NCI-H748 treated with DMSO at 0.1 percent for 48 hours (cell line): ENCODE measurements at regions not wholly inside any gene's neighbourhood (a gene's known extent, or its start where the extent isn't known, plus 50 kb on each side); places are given as distances from the start of the nearest gene placed in this dataset.

Source experiments
- DNase-seq: peaks from one replicate; lab custom pipeline; 2025; lab: John Stamatoyannopoulos, UW

- DNase-seq: no peak
Measured at GRCh38 chr6:163986313-163986712, 571.8 kb downstream of the QKI start.

- DNase-seq: peak; percentile 56
Measured at GRCh38 chr6:163985710-163986109, 571.2 kb downstream of the QKI start.

GRCh38 chr6:163985040-163985439, 570.5 kb downstream of the QKI start:
- DNase-seq: no peak

GRCh38 chr6:163984124-163984936, 569.8 kb downstream of the QKI start:
- no peak for DNase-seq

GRCh38 chr6:163983679-163984078, 569.2 kb downstream of the QKI start:
- DNase-seq: no peak

- no peak for DNase-seq
Measured at GRCh38 chr6:163974322-163974721, 559.8 kb downstream of the QKI start.

- no peak for DNase-seq
Measured at GRCh38 chr6:163971841-163972838, 557.6 kb downstream of the QKI start.

GRCh38 chr6:163970846-163971564, 556.5 kb downstream of the QKI start:
- no peak for DNase-seq

GRCh38 chr6:163965426-163966348, 551.2 kb downstream of the QKI start:
- DNase-seq: peak; percentile 51

- DNase-seq: no peak
Measured at GRCh38 chr6:163964789-163965188, 550.3 kb downstream of the QKI start.

- no peak for DNase-seq
Measured at GRCh38 chr6:163963205-163964120, 548.9 kb downstream of the QKI start.

- peak; percentile 86 for DNase-seq
Measured at GRCh38 chr6:163962627-163963117, 548.2 kb downstream of the QKI start.

- no peak for DNase-seq
Measured at GRCh38 chr6:163960128-163960527, 545.6 kb downstream of the QKI start.

GRCh38 chr6:163958646-163959045, 544.1 kb downstream of the QKI start:
- DNase-seq: no peak

GRCh38 chr6:163956571-163957407, 542.3 kb downstream of the QKI start:
- peak; percentile 70 for DNase-seq

GRCh38 chr6:163955756-163956155, 541.2 kb downstream of the QKI start:
- DNase-seq: peak; percentile 67

GRCh38 chr6:163955096-163955495, 540.6 kb downstream of the QKI start:
- DNase-seq: no peak

- DNase-seq: no peak
Measured at GRCh38 chr6:163954088-163954775, 539.7 kb downstream of the QKI start.
